ENCODE measurements at regions not wholly inside any gene's neighbourhood (a gene's known extent, or its start where the extent isn't known, plus 50 kb on each side); places are given as distances from the start of the nearest gene placed in this dataset.
A peak's percentile ranks its signal among the peaks of the same experiment; 100 is the strongest.

DNA sequence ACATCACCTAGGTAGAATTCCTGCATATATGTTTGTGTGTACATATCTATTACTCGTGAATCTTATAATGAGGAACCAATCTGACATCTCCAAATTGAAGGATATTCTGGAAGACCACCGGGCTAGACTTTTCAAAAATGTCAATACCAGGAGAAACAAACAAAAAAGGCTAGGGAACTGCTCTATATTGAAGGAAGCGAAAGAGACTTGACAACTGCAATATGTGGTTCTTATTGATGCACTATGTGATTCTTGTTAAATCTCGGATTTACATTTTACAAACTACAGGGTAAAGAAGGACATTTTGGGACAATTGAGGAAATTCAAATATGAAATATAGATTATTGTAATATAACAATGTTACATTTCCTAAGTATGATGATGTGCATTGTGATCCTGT is 137.5 kb upstream of the CCDC54 start:
- intact Hi-C loops (cut with DNase I; ENCODE audit: low total_unique reads), result loop anchor here (5.0 kb wide), 2 partner anchors 193 to 503 kb away; no protein-coding TSS in a partner anchor
- Histone ChIP-seq H3K4me1 (peaks cover 3 to 38% (median 11%) of the 10 kb centered on the region in 4 donors), H3K9me3 (no peaks in the 10 kb centered on the region), H3K36me3 (no peaks in the 10 kb centered on the region), H3K27ac (no peak overlapping the region), H3K27me3 (no peaks in the 10 kb centered on the region), H3K4me3 (peak overlapping the region in 1 of 4 donors; percentile 79)
- 84 to 87% methylated on average over 4 of the region's 4 CpGs for WGBS, 2 donors (ENCODE audit: low coverage in 1 of 2)
- in situ Hi-C loops (cut with MboI; ENCODE audit: low pct_ligation_motif_present in 1 of 4, low pct_unique_long_range_greater_than_20kb in 1 of 4, low sequenced_read_pairs in 3 of 4), result loop anchor here in 2 of 4 donors (10.0 to 25.0 kb wide), 2 partner anchors 498 to 605 kb away; no protein-coding TSS in a partner anchor
- TF ChIP-seq POLR2A (IDR thresholded peaks at IDR 0.05) (no peak), POLR2AphosphoS5 (IDR thresholded peaks at IDR 0.05) (no peak), EP300 (IDR thresholded peaks at IDR 0.05; ENCODE audit: low read depth) (no peak)
- TF ChIP-seq, protein P1, sequence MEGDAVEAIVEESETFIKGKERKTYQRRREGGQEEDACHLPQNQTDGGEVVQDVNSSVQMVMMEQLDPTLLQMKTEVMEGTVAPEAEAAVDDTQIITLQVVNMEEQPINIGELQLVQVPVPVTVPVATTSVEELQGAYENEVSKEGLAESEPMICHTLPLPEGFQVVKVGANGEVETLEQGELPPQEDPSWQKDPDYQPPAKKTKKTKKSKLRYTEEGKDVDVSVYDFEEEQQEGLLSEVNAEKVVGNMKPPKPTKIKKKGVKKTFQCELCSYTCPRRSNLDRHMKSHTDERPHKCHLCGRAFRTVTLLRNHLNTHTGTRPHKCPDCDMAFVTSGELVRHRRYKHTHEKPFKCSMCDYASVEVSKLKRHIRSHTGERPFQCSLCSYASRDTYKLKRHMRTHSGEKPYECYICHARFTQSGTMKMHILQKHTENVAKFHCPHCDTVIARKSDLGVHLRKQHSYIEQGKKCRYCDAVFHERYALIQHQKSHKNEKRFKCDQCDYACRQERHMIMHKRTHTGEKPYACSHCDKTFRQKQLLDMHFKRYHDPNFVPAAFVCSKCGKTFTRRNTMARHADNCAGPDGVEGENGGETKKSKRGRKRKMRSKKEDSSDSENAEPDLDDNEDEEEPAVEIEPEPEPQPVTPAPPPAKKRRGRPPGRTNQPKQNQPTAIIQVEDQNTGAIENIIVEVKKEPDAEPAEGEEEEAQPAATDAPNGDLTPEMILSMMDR (IDR thresholded peaks at IDR 0.05), result no peak
- no peak for DNase-seq

GRCh38 chr3:107240183-107241091 is 136.8 kb upstream of the CCDC54 start:
- H3K36me3 ChIP-seq, result no peaks in the 10 kb centered on the region
- peak overlapping the region; percentile 68 to 82 (median 72) for H3K27ac ChIP-seq
- intact Hi-C loops (cut with DNase I; ENCODE audit: low total_unique reads), result loop anchor here (5.0 kb wide), 1 partner anchor 192 kb away; no protein-coding TSS in a partner anchor
- no peaks in the 10 kb centered on the region for H3K27me3 ChIP-seq
- H3K4me1 ChIP-seq, result peaks cover 3 to 33% (median 11%) of the 10 kb centered on the region in 4 donors
- TF ChIP-seq, protein P1 (IDR thresholded peaks at IDR 0.05), result peak in 1 of 5 experiments; percentile 2
- TF ChIP-seq EP300 (IDR thresholded peaks at IDR 0.05; ENCODE audit: low read depth) (no peak), POLR2AphosphoS5 (IDR thresholded peaks at IDR 0.05) (peak in 2 of 3 donors; percentile 17 to 39)
- peak overlapping the region; percentile 40 to 79 (median 56) for H3K4me3 ChIP-seq
- DNase-seq, result peak; percentile 75
- WGBS, 2 donors (ENCODE audit: low coverage in 1 of 2), result 1 to 3% methylated on average over 9 to 48 of the region's 59 CpGs
- no peaks in the 10 kb centered on the region for H3K9me3 ChIP-seq
- in situ Hi-C loops (cut with MboI; ENCODE audit: low pct_ligation_motif_present in 1 of 4, low pct_unique_long_range_greater_than_20kb in 1 of 4, low sequenced_read_pairs in 3 of 4), result loop anchor here in 1 of 4 donors (25.0 kb wide), 1 partner anchor 497 kb away; no protein-coding TSS in a partner anchor

DNA sequence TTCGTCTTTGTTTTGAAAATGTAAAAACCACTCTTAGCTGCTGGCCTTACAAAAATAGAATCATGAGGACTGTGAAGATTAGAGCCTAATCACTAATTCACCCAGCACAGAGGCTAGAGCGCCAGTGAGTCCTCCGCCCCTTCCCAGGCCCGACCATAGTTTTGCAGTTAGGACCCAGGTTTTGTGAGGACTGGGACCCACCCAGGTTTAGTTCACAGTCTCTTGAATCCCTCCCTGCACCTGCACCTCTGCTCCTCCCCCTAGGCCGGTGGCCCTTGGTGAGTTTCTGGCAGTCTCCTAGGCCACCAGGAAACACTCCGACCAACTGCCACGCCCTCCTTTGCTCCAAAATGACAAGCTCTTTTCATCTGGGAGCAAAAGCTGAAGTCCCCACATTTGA is 136.0 kb upstream of the CCDC54 start:
- in situ Hi-C loops (cut with MboI; ENCODE audit: low pct_ligation_motif_present in 1 of 4, low pct_unique_long_range_greater_than_20kb in 1 of 4, low sequenced_read_pairs in 3 of 4) (loop anchor here in 1 of 4 donors (25.0 kb wide), 1 partner anchor 496 kb away; no protein-coding TSS in a partner anchor), intact Hi-C loops (cut with DNase I; ENCODE audit: low total_unique reads) (loop anchor here (5.0 kb wide), 1 partner anchor 191 kb away; no protein-coding TSS in a partner anchor)
- H3K27ac ChIP-seq, result peak overlapping the region; percentile 68 to 82 (median 72)
- 1 to 5% methylated on average over 3 to 7 of the region's 7 CpGs for WGBS, 2 donors (ENCODE audit: low coverage in 1 of 2)
- H3K4me3 ChIP-seq, result peak overlapping the region; percentile 40 to 79 (median 56)
- TF ChIP-seq, protein P1 (IDR thresholded peaks at IDR 0.05), result no peak
- TF ChIP-seq EP300 (IDR thresholded peaks at IDR 0.05; ENCODE audit: low read depth), result no peak
- no peak for TF ChIP-seq POLR2A (IDR thresholded peaks at IDR 0.05)
- no peak for TF ChIP-seq POLR2AphosphoS5 (IDR thresholded peaks at IDR 0.05)
- peaks cover 3 to 26% (median 11%) of the 10 kb centered on the region in 4 donors for H3K4me1 ChIP-seq
- H3K27me3 ChIP-seq, result no peaks in the 10 kb centered on the region
- no peaks in the 10 kb centered on the region for H3K9me3 ChIP-seq
- no peaks in the 10 kb centered on the region for H3K36me3 ChIP-seq
- peak; percentile 37 for DNase-seq

DNA sequence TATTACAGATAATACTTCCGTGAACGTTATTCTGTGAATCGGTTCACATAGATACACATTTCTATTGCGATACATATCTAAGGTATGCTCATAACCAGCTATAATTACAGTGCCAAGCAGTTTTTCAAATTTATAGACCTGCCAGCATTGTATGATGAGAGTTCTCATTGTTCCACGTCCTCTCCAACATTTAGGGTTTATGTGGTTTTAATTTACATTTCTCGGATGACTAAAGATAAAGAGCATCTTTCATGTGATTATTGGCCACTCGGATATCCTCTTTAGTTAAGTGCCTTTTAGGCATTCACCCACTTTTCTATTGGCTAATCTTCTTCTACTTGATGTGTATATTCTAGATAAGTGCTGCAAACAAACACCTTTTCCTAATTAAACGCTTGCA is 134.7 kb upstream of the CCDC54 start:
- TF ChIP-seq, protein P1 (IDR thresholded peaks at IDR 0.05), result no peak
- TF ChIP-seq POLR2A (IDR thresholded peaks at IDR 0.05) (no peak), POLR2AphosphoS5 (IDR thresholded peaks at IDR 0.05) (no peak), EP300 (IDR thresholded peaks at IDR 0.05; ENCODE audit: low read depth) (no peak)
- Histone ChIP-seq H3K4me3 (no peak overlapping the region), H3K4me1 (peaks cover 3 to 23% (median 11%) of the 10 kb centered on the region in 4 donors), H3K27ac (no peak overlapping the region), H3K27me3 (no peaks in the 10 kb centered on the region), H3K36me3 (no peaks in the 10 kb centered on the region), H3K9me3 (no peaks in the 10 kb centered on the region)
- 72 to 82% methylated on average over 8 of the region's 8 CpGs for WGBS, 2 donors (ENCODE audit: low coverage in 1 of 2)
- DNase-seq, result no peak
- intact Hi-C loops (cut with DNase I; ENCODE audit: low total_unique reads) (loop anchor here (5.0 kb wide), 1 partner anchor 190 kb away; no protein-coding TSS in a partner anchor), in situ Hi-C loops (cut with MboI; ENCODE audit: low pct_ligation_motif_present in 1 of 4, low pct_unique_long_range_greater_than_20kb in 1 of 4, low sequenced_read_pairs in 3 of 4) (loop anchor here in 1 of 4 donors (25.0 kb wide), 1 partner anchor 495 kb away; no protein-coding TSS in a partner anchor)

All from transverse colon (tissue), 4 donors.